Stomach (tissue), 4 donors: ENCODE measurements at regions not wholly inside any gene's neighbourhood (a gene's known extent, or its start where the extent isn't known, plus 50 kb on each side); places are given as distances from the start of the nearest gene placed in this dataset.

ENCODE experiments used
- CTCF ChIP-seq, 7 experiments: fragments of 450-650 bp in 4 of 7; fragments of 200-600 bp in 3 of 7; sonication (generic) in 3 of 7; IDR thresholded peaks; one replicate each; pipeline ENCODE4 v1.5.1; 2016 to 2019; ENCODE audit warnings: antibody characterized with exemption in 7 of 7, control low read depth in 2 of 7, mild to moderate bottlenecking in 1 of 7
- POLR2A ChIP-seq, 4 donors: fragments of 450-650 bp; IDR thresholded peaks; one replicate each; pipeline ENCODE4 v1.6.1; 2016; ENCODE audit warnings: antibody characterized with exemption in 4 of 4, control low read depth in 2 of 4, mild to moderate bottlenecking in 1 of 4, moderate library complexity in 1 of 4
- POLR2AphosphoS5 ChIP-seq, 3 donors: sonication (generic); formaldehyde crosslinking; IDR thresholded peaks; one replicate each; pipeline ENCODE4 v1.6.1; 2016; ENCODE audit warnings: antibody characterized with exemption in 3 of 3

GRCh38 chr9:27664121-27664779, 91.0 kb upstream of the C9orf72 start:
- TF ChIP-seq CTCF (IDR thresholded peaks at IDR 0.05) (no peak), POLR2A (IDR thresholded peaks at IDR 0.05) (no peak), POLR2AphosphoS5 (IDR thresholded peaks at IDR 0.05) (no peak)
